HFF-Myc (cell line): ENCODE measurements at regions not wholly inside any gene's neighbourhood (a gene's known extent, or its start where the extent isn't known, plus 50 kb on each side); places are given as distances from the start of the nearest gene placed in this dataset.
A peak's percentile ranks its signal among the peaks of the same experiment; 100 is the strongest.

Experiments
- DNase-seq: peaks from one replicate; pipeline ENCODE4 v3.0.0-alpha.2; 2011; ENCODE audit warnings: low read depth; ENCODE audit errors: extremely low read depth
- H3K4me3 ChIP-seq: replicated peaks from 2 replicates; pipeline ENCODE4 v1.5.1; 2011; ENCODE audit warnings: low read depth, mild to moderate bottlenecking, control low read depth, low read length
- CTCF ChIP-seq: IDR thresholded peaks from 2 replicates; pipeline ENCODE4 v1.5.1; 2012; ENCODE audit warnings: mild to moderate bottlenecking, low read depth, low read length, control low read depth; ENCODE audit errors: missing control alignments

- H3K4me3 ChIP-seq, result no peak overlapping the region
- no peak for TF ChIP-seq CTCF
- DNase-seq, result no peak
Observed at GRCh38 chr12:28121899-28122655, 68.2 kb upstream of the CCDC91 start.

- TF ChIP-seq CTCF, result no peak
- DNase-seq, result no peak
Observed at GRCh38 chr12:28122756-28123155, 67.5 kb upstream of the CCDC91 start.

GRCh38 chr12:28127455-28127854, 62.8 kb upstream of the CCDC91 start:
- H3K4me3 ChIP-seq, result no peak overlapping the region
- DNase-seq, result no peak
- no peak for TF ChIP-seq CTCF

More at GRCh38 chr12:28122756-28123155, 67.5 kb upstream of the CCDC91 start:
- H3K4me3 ChIP-seq, result no peak overlapping the region

- no peak overlapping the region for H3K4me3 ChIP-seq
- DNase-seq, result no peak
- TF ChIP-seq CTCF, result no peak
Observed at GRCh38 chr12:28129031-28129430, 61.2 kb upstream of the CCDC91 start.

- H3K4me3 ChIP-seq, result no peak overlapping the region
- TF ChIP-seq CTCF, result no peak
- no peak for DNase-seq
Observed at GRCh38 chr12:28130234-28130624, 60.0 kb upstream of the CCDC91 start.

GRCh38 chr12:28130625-28131598, 59.3 kb upstream of the CCDC91 start:
- DNase-seq, result peak; percentile 70
- no peak overlapping the region for H3K4me3 ChIP-seq
- no peak for TF ChIP-seq CTCF
